ENCODE measurements at regions not wholly inside any gene's neighbourhood (a gene's known extent, or its start where the extent isn't known, plus 50 kb on each side); places are given as distances from the start of the nearest gene placed in this dataset.

GRCh38 chr2:12897181-12897580 is 180.4 kb downstream of the TRIB2 start:
- Histone ChIP-seq H3K36me3 (no peaks in the 10 kb centered on the region), H3K4me1 (peaks cover 4% of the 10 kb centered on the region), H3K27ac (no peak overlapping the region), H3K27me3 (no peaks in the 10 kb centered on the region), H3K9me3 (no peaks in the 10 kb centered on the region), H3K4me3 (no peak overlapping the region)
- no peak for TF ChIP-seq POLR2AphosphoS5 (IDR thresholded peaks at IDR 0.05)
- TF ChIP-seq, protein P1, sequence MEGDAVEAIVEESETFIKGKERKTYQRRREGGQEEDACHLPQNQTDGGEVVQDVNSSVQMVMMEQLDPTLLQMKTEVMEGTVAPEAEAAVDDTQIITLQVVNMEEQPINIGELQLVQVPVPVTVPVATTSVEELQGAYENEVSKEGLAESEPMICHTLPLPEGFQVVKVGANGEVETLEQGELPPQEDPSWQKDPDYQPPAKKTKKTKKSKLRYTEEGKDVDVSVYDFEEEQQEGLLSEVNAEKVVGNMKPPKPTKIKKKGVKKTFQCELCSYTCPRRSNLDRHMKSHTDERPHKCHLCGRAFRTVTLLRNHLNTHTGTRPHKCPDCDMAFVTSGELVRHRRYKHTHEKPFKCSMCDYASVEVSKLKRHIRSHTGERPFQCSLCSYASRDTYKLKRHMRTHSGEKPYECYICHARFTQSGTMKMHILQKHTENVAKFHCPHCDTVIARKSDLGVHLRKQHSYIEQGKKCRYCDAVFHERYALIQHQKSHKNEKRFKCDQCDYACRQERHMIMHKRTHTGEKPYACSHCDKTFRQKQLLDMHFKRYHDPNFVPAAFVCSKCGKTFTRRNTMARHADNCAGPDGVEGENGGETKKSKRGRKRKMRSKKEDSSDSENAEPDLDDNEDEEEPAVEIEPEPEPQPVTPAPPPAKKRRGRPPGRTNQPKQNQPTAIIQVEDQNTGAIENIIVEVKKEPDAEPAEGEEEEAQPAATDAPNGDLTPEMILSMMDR (IDR thresholded peaks at IDR 0.05), result no peak
- no peak for TF ChIP-seq EP300 (IDR thresholded peaks at IDR 0.05)
- TF ChIP-seq POLR2A (IDR thresholded peaks at IDR 0.05), result no peak
- no peak for DNase-seq (ENCODE audit: low spot score in 2 of 2)
- WGBS, result 68% methylated on average over 1 of the region's 1 CpG

DNA sequence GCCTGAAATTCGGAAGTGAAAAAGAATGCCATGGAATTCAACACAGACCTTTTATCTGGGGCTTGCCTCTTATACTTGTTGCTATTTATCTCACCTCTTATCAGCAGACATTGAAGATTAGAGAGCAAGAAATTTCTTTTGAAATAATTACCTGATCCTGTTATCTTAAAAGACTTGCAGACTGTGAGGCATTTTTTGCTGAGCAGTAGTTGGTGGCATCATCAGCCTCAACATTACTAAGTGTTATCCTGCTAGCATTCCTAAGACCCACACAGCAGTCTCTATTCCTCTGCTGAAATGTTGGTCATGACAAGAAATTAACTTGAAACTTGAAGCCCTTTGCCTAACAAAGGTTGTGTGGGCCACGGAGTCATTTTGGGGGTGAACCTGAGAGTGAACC is 186.5 kb downstream of the TRIB2 start:
- Histone ChIP-seq H3K27ac (no peak overlapping the region), H3K9me3 (no peaks in the 10 kb centered on the region), H3K4me3 (no peak overlapping the region), H3K27me3 (no peaks in the 10 kb centered on the region), H3K4me1 (no peaks in the 10 kb centered on the region), H3K36me3 (no peaks in the 10 kb centered on the region)
- 90% methylated on average over 2 of the region's 2 CpGs for WGBS
- TF ChIP-seq EP300 (IDR thresholded peaks at IDR 0.05) (no peak), POLR2A (IDR thresholded peaks at IDR 0.05) (no peak), POLR2AphosphoS5 (IDR thresholded peaks at IDR 0.05) (no peak)
- TF ChIP-seq, protein P1 (IDR thresholded peaks at IDR 0.05), result no peak
- no peak for DNase-seq (ENCODE audit: low spot score in 2 of 2)

GRCh38 chr2:12910431-12910830 is 193.7 kb downstream of the TRIB2 start:
- H3K27me3 ChIP-seq, result no peaks in the 10 kb centered on the region
- no peak for DNase-seq (ENCODE audit: low spot score in 2 of 2)
- 85% methylated on average over 2 of the region's 2 CpGs for WGBS
- no peaks in the 10 kb centered on the region for H3K9me3 ChIP-seq
- no peak overlapping the region for H3K27ac ChIP-seq
- no peaks in the 10 kb centered on the region for H3K36me3 ChIP-seq
- no peak for TF ChIP-seq POLR2A (IDR thresholded peaks at IDR 0.05)
- TF ChIP-seq EP300 (IDR thresholded peaks at IDR 0.05), result no peak
- TF ChIP-seq, protein P1 (IDR thresholded peaks at IDR 0.05), result no peak
- no peak for TF ChIP-seq POLR2AphosphoS5 (IDR thresholded peaks at IDR 0.05)
- H3K4me1 ChIP-seq, result no peaks in the 10 kb centered on the region
- H3K4me3 ChIP-seq, result no peak overlapping the region

DNA sequence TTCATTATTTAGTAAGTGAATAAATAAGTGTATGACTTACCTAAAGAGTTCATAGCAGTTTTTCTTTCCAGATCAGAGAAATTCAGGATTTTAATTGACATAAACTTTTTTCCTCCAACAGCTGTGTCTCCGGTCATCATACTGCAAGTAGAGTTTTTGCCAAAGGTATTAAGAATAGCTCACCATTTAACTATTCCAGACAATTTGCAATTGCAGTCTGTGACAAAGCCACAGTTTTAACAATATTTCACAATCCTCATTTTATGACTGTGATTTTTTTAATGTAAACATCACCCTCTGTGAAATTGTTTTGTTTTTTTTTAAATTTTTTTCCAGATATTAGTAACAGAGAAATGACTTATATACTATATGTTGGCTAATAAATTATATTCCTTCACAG is 199.1 kb downstream of the TRIB2 start:
- Histone ChIP-seq H3K27ac (no peak overlapping the region), H3K9me3 (no peaks in the 10 kb centered on the region), H3K4me1 (no peaks in the 10 kb centered on the region), H3K27me3 (no peaks in the 10 kb centered on the region), H3K36me3 (no peaks in the 10 kb centered on the region), H3K4me3 (no peak overlapping the region)
- TF ChIP-seq, protein P1 (IDR thresholded peaks at IDR 0.05), result no peak
- no peak for TF ChIP-seq POLR2AphosphoS5 (IDR thresholded peaks at IDR 0.05)
- TF ChIP-seq EP300 (IDR thresholded peaks at IDR 0.05), result no peak
- TF ChIP-seq POLR2A (IDR thresholded peaks at IDR 0.05), result no peak
- WGBS, result 84% methylated on average over 1 of the region's 1 CpG
- DNase-seq (ENCODE audit: low spot score in 2 of 2), result no peak

GRCh38 chr2:12918138-12918834 is 201.6 kb downstream of the TRIB2 start:
- H3K27ac ChIP-seq, result peak overlapping the region; percentile 33
- H3K27me3 ChIP-seq, result no peaks in the 10 kb centered on the region
- H3K36me3 ChIP-seq, result no peaks in the 10 kb centered on the region
- no peaks in the 10 kb centered on the region for H3K4me1 ChIP-seq
- 77% methylated on average over 7 of the region's 7 CpGs for WGBS
- no peaks in the 10 kb centered on the region for H3K9me3 ChIP-seq
- no peak for TF ChIP-seq POLR2A (IDR thresholded peaks at IDR 0.05)
- TF ChIP-seq, protein P1 (IDR thresholded peaks at IDR 0.05), result no peak
- no peak for TF ChIP-seq EP300 (IDR thresholded peaks at IDR 0.05)
- TF ChIP-seq POLR2AphosphoS5 (IDR thresholded peaks at IDR 0.05), result no peak
- no peak for DNase-seq (ENCODE audit: low spot score in 2 of 2)
- no peak overlapping the region for H3K4me3 ChIP-seq

Measured in suprapubic skin (tissue), 4 donors.